HCT116 (cell line): ENCODE measurements at regions not wholly inside any gene's neighbourhood (a gene's known extent, or its start where the extent isn't known, plus 50 kb on each side); places are given as distances from the start of the nearest gene placed in this dataset.

Source experiments
- CTCF ChIP-seq, 3 experiments: fragments of 200-600 bp in 1 of 3; sonication (generic) in 1 of 3; IDR thresholded peaks in 2 of 3; conservative IDR thresholded peaks in 1 of 3; 2 replicates each; pipeline ENCODE4 v1.5.1; 2012 to 2017; ENCODE audit warnings: low read depth in 2 of 3, low read length in 2 of 3, antibody characterized with exemption in 1 of 3, borderline replicate concordance in 1 of 3, control low read depth in 1 of 3, mild to moderate bottlenecking in 1 of 3, mixed read lengths in 1 of 3, mixed run types in 1 of 3, moderate library complexity in 1 of 3; ENCODE audit not compliant: insufficient read depth in 1 of 3
- EZH2 ChIP-seq: fragments of 200-600 bp; sonication (generic); IDR thresholded peaks from 2 replicates; pipeline ENCODE4 v1.6.1; 2017; ENCODE audit warnings: antibody characterized with exemption, mixed run types
- EZH2phosphoT487 ChIP-seq: fragments of 200-600 bp; IDR thresholded peaks from 2 replicates; pipeline ENCODE4 v1.6.1; 2018; ENCODE audit warnings: antibody characterized with exemption, borderline replicate concordance
- POLR2A ChIP-seq: IDR thresholded peaks from 2 replicates; pipeline ENCODE4 v1.7.0; 2011; ENCODE audit warnings: borderline replicate concordance; ENCODE audit not compliant: insufficient read depth, insufficient read length; ENCODE audit errors: extremely low read depth
- POLR2AphosphoS5 ChIP-seq: IDR thresholded peaks from 2 replicates; pipeline ENCODE4 v1.6.1; 2011; ENCODE audit warnings: mild to moderate bottlenecking, low read depth, low read length, moderate library complexity
- SP1 ChIP-seq: IDR thresholded peaks from 2 replicates; pipeline ENCODE4 v1.6.1; 2012; ENCODE audit warnings: low read depth
- YY1 ChIP-seq: IDR thresholded peaks from 2 replicates; pipeline ENCODE4 v1.6.1; 2011; ENCODE audit warnings: low read length, low read depth, moderate library complexity, mild to moderate bottlenecking; ENCODE audit not compliant: insufficient replicate concordance; ENCODE audit errors: extremely low read depth

GRCh38 chr5:23385036-23385435, 122.4 kb upstream of the PRDM9 start:
- TF ChIP-seq CTCF (IDR thresholded peaks at IDR 0.05 in 2 of 3, conservative IDR thresholded peaks at IDR 0.05 in 1 of 3; ENCODE audit: borderline replicate concordance in 1 of 3, insufficient read depth in 1 of 3, low read depth in 2 of 3, low read length in 2 of 3): no peak
- TF ChIP-seq POLR2AphosphoS5: no peak
- TF ChIP-seq EZH2: no peak
- TF ChIP-seq POLR2A: no peak
- TF ChIP-seq EZH2phosphoT487: no peak
- TF ChIP-seq SP1: no peak
- TF ChIP-seq YY1: no peak
